Activated CD8-positive, alpha-beta memory T cell treated with anti-CD3 and anti-CD28 coated beads, Interleukin-2, amount 50 U/mL, for 24 hours (primary cell): ENCODE measurements at regions not wholly inside any gene's neighbourhood (a gene's known extent, or its start where the extent isn't known, plus 50 kb on each side); places are given as distances from the start of the nearest gene placed in this dataset.
"Not testable (repeated sequence)": the region's sequence is repeated elsewhere in the genome, so short reads cannot be mapped to it uniquely, and the experiment has no call there.

ENCODE experiments used
- DNase-seq: peaks from one replicate; pipeline ENCODE4 v3.0.0-alpha.2; 2020; ENCODE audit errors: extremely low read depth

GRCh38 chr7:67912437-67912836 lies 915.8 kb downstream of the TYW1 start:
- DNase-seq = no peak

- DNase-seq = no peak
Measured at GRCh38 chr7:67913604-67914003, 917.0 kb downstream of the TYW1 start.

- DNase-seq = not testable (repeated sequence)
Measured at GRCh38 chr7:67916111-67916510, 919.5 kb downstream of the TYW1 start.

GRCh38 chr7:67916571-67917436 lies 920.2 kb downstream of the TYW1 start:
- no peak for DNase-seq

GRCh38 chr7:67917437-67917755 lies 920.8 kb downstream of the TYW1 start:
- DNase-seq = no peak

- DNase-seq = no peak
Measured at GRCh38 chr7:67918158-67918557, 921.5 kb downstream of the TYW1 start.

- DNase-seq = no peak
Measured at GRCh38 chr7:67923286-67923685, 926.7 kb downstream of the TYW1 start.

GRCh38 chr7:67928141-67928540 lies 931.5 kb downstream of the TYW1 start:
- DNase-seq = no peak

- DNase-seq = not testable (repeated sequence)
Measured at GRCh38 chr7:67936447-67936846, 939.8 kb downstream of the TYW1 start.

- DNase-seq = no peak
Measured at GRCh38 chr7:67940400-67940799, 943.8 kb downstream of the TYW1 start.

GRCh38 chr7:67947191-67947590 lies 950.6 kb downstream of the TYW1 start:
- DNase-seq = no peak

- DNase-seq = no peak
Measured at GRCh38 chr7:67947646-67948045, 951.0 kb downstream of the TYW1 start.

GRCh38 chr7:67950321-67951083 lies 953.9 kb downstream of the TYW1 start:
- DNase-seq = no peak

- DNase-seq = no peak
Measured at GRCh38 chr7:67955061-67955460, 958.4 kb downstream of the TYW1 start.

GRCh38 chr7:67962863-67963262 lies 966.2 kb downstream of the TYW1 start:
- DNase-seq = no peak

- DNase-seq = no peak
Measured at GRCh38 chr7:67976490-67976889, 979.9 kb downstream of the TYW1 start.

- no peak for DNase-seq
Measured at GRCh38 chr7:67983486-67983885, 986.9 kb downstream of the TYW1 start.

- DNase-seq = no peak
Measured at GRCh38 chr7:67984326-67984725, 987.7 kb downstream of the TYW1 start.

- DNase-seq = no peak
Measured at GRCh38 chr7:67989142-67989541, 992.5 kb downstream of the TYW1 start.

GRCh38 chr7:67990003-67990402 lies 993.4 kb downstream of the TYW1 start:
- no peak for DNase-seq

- DNase-seq = no peak
Measured at GRCh38 chr7:67990716-67991115, 994.1 kb downstream of the TYW1 start.

GRCh38 chr7:67992287-67992686 lies 995.7 kb downstream of the TYW1 start:
- DNase-seq = no peak

GRCh38 chr7:68005992-68006391 lies 1009.4 kb downstream of the TYW1 start:
- DNase-seq = no peak
